ENCODE measurements at regions not wholly inside any gene's neighbourhood (a gene's known extent, or its start where the extent isn't known, plus 50 kb on each side); places are given as distances from the start of the nearest gene placed in this dataset.
A peak's percentile ranks its signal among the peaks of the same experiment; 100 is the strongest.

DNA sequence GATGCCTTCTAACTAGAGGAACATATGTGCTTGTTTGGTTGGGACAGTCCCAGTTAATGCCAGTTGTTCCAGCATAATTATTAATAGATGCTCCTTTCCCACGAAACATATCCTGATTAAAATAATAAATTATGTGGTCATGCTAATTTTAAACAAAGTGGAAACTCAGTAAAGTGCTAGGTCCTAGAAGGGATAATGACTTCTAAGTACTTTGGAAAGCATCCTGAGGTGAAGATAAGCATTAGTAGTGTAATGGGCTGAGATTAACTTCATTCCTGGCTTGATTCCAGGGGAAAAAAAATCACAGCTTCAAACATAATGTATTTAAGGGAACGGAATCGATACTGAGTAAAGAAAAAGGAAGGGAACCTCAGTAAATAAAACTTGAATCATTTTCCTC, 213.7 kb upstream of the SNX2 start:
- H3K4me3 ChIP-seq (ENCODE audit: low read depth, low read length) = no peak overlapping the region
- no peak for DNase-seq (ENCODE audit: low read depth)
- no peak for TF ChIP-seq CTCF (IDR thresholded peaks at IDR 0.05; ENCODE audit: insufficient read depth, low read length)

DNA sequence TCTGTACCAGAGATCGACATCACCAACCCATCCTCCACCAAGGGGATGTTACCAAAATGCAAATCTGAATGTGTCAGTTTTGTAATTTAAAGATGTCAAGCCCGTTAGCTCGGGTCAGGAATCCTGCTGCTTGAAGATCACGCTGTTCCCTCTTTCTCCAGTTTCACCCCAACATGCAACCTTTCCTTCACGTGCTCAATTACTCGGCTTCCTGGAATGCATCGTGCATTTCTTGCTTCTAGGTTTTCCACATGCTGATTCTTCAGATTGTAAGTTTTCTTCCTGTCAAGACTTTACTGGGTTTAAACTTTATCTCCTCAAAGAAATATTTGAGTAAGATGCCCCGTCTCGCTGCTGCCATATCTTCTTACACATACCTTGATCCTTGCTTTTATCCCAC, 209.5 kb upstream of the SNX2 start:
- TF ChIP-seq CTCF (IDR thresholded peaks at IDR 0.05; ENCODE audit: insufficient read depth, low read length) = no peak
- DNase-seq (ENCODE audit: low read depth) = no peak

GRCh38 chr5:122576256-122577016, 198.4 kb upstream of the SNX2 start:
- DNase-seq (ENCODE audit: low read depth) = peak; percentile 44
- H3K4me3 ChIP-seq (ENCODE audit: low read depth, low read length) = no peak overlapping the region
- TF ChIP-seq CTCF (IDR thresholded peaks at IDR 0.05; ENCODE audit: insufficient read depth, low read length) = no peak

More for the DNA sequence above, 209.5 kb upstream of the SNX2 start:
- no peak overlapping the region for H3K4me3 ChIP-seq (ENCODE audit: low read depth, low read length)

DNA sequence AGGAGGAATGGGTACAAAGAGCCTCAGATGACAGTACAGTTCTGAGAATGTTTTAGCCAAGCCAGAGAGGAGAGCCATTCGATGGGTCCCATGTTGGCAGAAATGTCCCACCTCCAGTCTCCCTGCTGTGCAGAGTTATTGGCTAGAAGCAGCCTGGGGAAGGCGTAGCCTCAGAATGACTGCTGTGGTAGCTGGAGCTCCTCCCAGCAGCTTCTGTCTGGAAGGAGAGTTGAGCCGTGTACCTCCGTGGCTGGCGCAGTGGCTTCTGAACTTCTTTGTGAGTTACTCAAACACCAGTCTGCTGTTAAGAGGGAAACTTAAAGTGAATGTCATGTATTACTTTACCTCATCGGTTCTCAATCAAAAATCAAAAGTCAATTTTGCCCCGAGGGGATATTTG, 193.3 kb upstream of the SNX2 start:
- no peak for DNase-seq (ENCODE audit: low read depth)
- TF ChIP-seq CTCF (IDR thresholded peaks at IDR 0.05; ENCODE audit: insufficient read depth, low read length) = no peak
- no peak overlapping the region for H3K4me3 ChIP-seq (ENCODE audit: low read depth, low read length)

DNA sequence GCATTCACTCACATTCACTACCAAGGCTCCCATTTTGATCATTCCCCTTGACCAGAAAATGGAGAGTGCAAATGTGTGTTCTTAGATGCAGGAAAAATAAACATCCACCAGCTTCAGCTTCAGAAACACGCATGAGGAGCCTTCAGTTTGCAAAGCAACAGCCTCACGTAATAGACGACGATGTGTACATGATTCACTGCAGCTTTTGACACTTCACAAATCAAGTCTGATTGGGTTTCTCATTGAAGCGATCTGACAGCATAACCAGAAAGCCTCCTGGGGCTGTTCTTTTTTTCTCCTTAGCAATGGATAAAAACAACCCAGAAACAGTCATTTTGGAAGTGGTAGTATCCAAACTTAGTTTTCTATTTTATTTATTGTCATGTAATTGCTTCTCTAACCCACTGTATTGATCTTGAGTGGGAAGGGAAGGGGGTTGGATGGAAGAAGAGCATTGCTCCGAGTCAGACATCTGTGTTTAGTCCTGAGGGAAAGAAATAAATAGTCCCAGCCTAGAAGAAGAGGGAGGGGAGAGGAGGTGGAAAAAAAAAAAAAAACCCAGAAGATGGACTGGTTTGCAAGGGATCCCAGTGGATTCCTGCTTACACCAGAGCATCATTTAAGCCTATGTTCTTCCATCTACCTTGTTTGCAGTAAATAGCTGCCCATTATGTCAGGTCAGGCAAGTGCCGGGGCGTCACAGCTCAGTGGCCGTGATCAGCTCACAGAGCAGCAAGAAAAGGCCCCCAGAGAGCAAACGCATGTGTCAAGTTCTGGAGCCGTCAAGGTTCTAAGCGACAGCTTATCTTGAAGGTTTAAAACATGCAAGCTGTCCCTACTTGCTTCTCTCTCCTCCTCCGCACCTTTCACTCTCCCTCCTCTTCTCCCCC, 190.2 kb upstream of the SNX2 start:
- H3K4me3 ChIP-seq (ENCODE audit: low read depth, low read length) = no peak overlapping the region
- TF ChIP-seq CTCF (IDR thresholded peaks at IDR 0.05; ENCODE audit: insufficient read depth, low read length) = no peak
- DNase-seq (ENCODE audit: low read depth) = no peak

- DNase-seq (ENCODE audit: low read depth) = no peak
- TF ChIP-seq CTCF (IDR thresholded peaks at IDR 0.05; ENCODE audit: insufficient read depth, low read length) = no peak
Measured at GRCh38 chr5:122585371-122585770, 189.5 kb upstream of the SNX2 start.

More at GRCh38 chr5:122585371-122585770, 189.5 kb upstream of the SNX2 start:
- H3K4me3 ChIP-seq (ENCODE audit: low read depth, low read length) = no peak overlapping the region

All from fibroblast of the aortic adventitia (primary cell).